Spleen (tissue), 11 donors: ENCODE measurements at regions not wholly inside any gene's neighbourhood (a gene's known extent, or its start where the extent isn't known, plus 50 kb on each side); places are given as distances from the start of the nearest gene placed in this dataset.

Source experiments
- DNase-seq: peaks from one replicate; pipeline ENCODE4 v3.0.0-alpha.2; 2020
- H3K27ac ChIP-seq, 8 donors: fragments of 200-600 bp; sonication (generic) in 7 of 8; 1 replicate in 4 of 8; 2 replicates in 4 of 8; pipeline versions ENCODE4 v1.5.0 to v1.8.0; 2016 to 2021; ENCODE audit warnings: inconsistent platforms in 4 of 8, mild to moderate bottlenecking in 4 of 8, moderate library complexity in 1 of 8
- H3K27me3 ChIP-seq, 7 donors: fragments of 200-600 bp; sonication (generic) in 6 of 7; replicated peaks in 1 of 7; 1 replicate in 4 of 7; 2 replicates in 3 of 7; pipeline versions ENCODE4 v1.5.0 to v1.8.0; 2016 to 2021; ENCODE audit warnings: inconsistent platforms in 3 of 7, mild to moderate bottlenecking in 1 of 7
- H3K36me3 ChIP-seq, 6 donors: fragments of 200-600 bp; sonication (generic) in 5 of 6; 1 replicate in 4 of 6; 2 replicates in 2 of 6; pipeline versions ENCODE4 v1.5.0 to v1.8.0; 2016 to 2021; ENCODE audit warnings: inconsistent platforms in 2 of 6
- H3K4me1 ChIP-seq, 6 donors: fragments of 200-600 bp; sonication (generic) in 5 of 6; 1 replicate in 3 of 6; 2 replicates in 3 of 6; pipeline versions ENCODE4 v1.5.0 to v1.8.0; 2016 to 2021; ENCODE audit warnings: inconsistent platforms in 3 of 6
- H3K4me3 ChIP-seq, 8 donors: fragments of 200-600 bp; sonication (generic) in 7 of 8; 1 replicate in 4 of 8; 2 replicates in 4 of 8; pipeline versions ENCODE4 v1.5.0 to v1.8.0; 2016 to 2021; ENCODE audit warnings: inconsistent platforms in 4 of 8, mild to moderate bottlenecking in 4 of 8, moderate library complexity in 2 of 8
- H3K9me3 ChIP-seq, 8 donors: fragments of 200-600 bp; sonication (generic) in 7 of 8; 1 replicate in 4 of 8; 2 replicates in 4 of 8; pipeline versions ENCODE4 v1.5.0 to v1.8.0; 2016 to 2021; ENCODE audit warnings: inconsistent platforms in 4 of 8
- POLR2A ChIP-seq, 3 donors: fragments of 450-650 bp; IDR thresholded peaks; one replicate each; pipeline ENCODE4 v1.5.1; 2017; ENCODE audit warnings: antibody characterized with exemption in 3 of 3, mild to moderate bottlenecking in 1 of 3
- POLR2AphosphoS5 ChIP-seq, 3 donors: sonication (generic); formaldehyde crosslinking; IDR thresholded peaks; one replicate each; pipeline ENCODE4 v1.5.1; 2017; ENCODE audit warnings: antibody characterized with exemption in 3 of 3
- WGBS, 5 donors: extraction: QIAGEN DNeasy Blood & Tissue Kit in 3 of 5; methylation state at CpG; one replicate each; pipeline versions ENCODE4 v1.1.5 to v1.1.7; 2013 to 2018; 5-methylcytosine and 5-hydroxymethylcytosine counted together
- intact Hi-C: fragments of 100-400 bp; cut with DNase I; formaldehyde crosslinking; loops from one replicate; pipeline ENCODE4 v1.15.0; 2023; ENCODE audit warnings: low total_unique reads
- TF ChIP-seq, protein P1 (sequence below), 11 experiments: fragments of 200-600 bp in 7 of 11; fragments of 450-650 bp in 4 of 11; sonication (generic) in 4 of 11; IDR thresholded peaks in 8 of 11; conservative IDR thresholded peaks in 3 of 11; 1 replicate in 7 of 11; 2 replicates in 4 of 11; pipeline versions ENCODE4 v1.4.0 to v1.8.0; 2016 to 2021; ENCODE audit warnings: antibody characterized with exemption in 11 of 11, inconsistent platforms in 4 of 11, mild to moderate bottlenecking in 1 of 11
- donor health status: healthy with polysubstance abuse.
- donor health status: DM: no; HTN: no; CAD: no; lungs with moderate emphysema.
- donor health status: DM: no; HTN: no; CAD: no.
- donor health status: Bipolar disorder and iron deficiency.
- donor health status: healthy.
- donor health status: DM: no; HTN: no; CAD: no.
- donor health status: DM: yes; HTN: yes; CAD: no.

DNA sequence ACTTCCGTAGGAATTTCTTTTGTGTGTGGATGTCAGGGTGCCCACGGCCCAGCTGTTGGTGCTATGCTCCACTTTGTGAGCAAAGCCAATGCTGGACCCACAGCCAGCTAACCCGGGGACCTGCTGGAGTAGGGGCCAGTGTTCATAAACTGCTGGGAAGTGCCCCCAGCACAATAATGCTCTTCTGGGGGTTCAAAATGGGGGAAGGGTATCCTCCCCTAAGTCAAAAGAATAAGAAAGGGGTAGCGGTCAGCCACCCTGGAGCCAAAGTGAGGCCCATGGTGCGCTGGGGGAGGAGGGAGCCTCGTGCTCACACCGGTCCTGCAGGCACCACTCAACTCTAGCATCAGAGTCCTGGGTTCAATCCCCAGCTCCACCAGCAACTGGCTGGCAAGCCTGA is 115.8 kb upstream of the NPAS2 start:
- Histone ChIP-seq H3K27ac (no peak overlapping the region), H3K4me1 (no peaks in the 10 kb centered on the region), H3K27me3 (no peaks in the 10 kb centered on the region), H3K36me3 (no peaks in the 10 kb centered on the region), H3K4me3 (no peak overlapping the region), H3K9me3 (peaks cover 0 to 10% (median 0%) of the 10 kb centered on the region in 8 donors)
- 86 to 92% (median 90%) methylated on average over 6 to 7 of the region's 7 CpGs for WGBS, 5 donors
- no peak for DNase-seq
- intact Hi-C loops = no loop called here
- TF ChIP-seq POLR2AphosphoS5 (IDR thresholded peaks at IDR 0.05) (no peak), POLR2A (IDR thresholded peaks at IDR 0.05) (no peak)
- TF ChIP-seq, protein P1, sequence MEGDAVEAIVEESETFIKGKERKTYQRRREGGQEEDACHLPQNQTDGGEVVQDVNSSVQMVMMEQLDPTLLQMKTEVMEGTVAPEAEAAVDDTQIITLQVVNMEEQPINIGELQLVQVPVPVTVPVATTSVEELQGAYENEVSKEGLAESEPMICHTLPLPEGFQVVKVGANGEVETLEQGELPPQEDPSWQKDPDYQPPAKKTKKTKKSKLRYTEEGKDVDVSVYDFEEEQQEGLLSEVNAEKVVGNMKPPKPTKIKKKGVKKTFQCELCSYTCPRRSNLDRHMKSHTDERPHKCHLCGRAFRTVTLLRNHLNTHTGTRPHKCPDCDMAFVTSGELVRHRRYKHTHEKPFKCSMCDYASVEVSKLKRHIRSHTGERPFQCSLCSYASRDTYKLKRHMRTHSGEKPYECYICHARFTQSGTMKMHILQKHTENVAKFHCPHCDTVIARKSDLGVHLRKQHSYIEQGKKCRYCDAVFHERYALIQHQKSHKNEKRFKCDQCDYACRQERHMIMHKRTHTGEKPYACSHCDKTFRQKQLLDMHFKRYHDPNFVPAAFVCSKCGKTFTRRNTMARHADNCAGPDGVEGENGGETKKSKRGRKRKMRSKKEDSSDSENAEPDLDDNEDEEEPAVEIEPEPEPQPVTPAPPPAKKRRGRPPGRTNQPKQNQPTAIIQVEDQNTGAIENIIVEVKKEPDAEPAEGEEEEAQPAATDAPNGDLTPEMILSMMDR (IDR thresholded peaks at IDR 0.05 in 8 of 11, conservative IDR thresholded peaks at IDR 0.05 in 3 of 11) = no peak

DNA sequence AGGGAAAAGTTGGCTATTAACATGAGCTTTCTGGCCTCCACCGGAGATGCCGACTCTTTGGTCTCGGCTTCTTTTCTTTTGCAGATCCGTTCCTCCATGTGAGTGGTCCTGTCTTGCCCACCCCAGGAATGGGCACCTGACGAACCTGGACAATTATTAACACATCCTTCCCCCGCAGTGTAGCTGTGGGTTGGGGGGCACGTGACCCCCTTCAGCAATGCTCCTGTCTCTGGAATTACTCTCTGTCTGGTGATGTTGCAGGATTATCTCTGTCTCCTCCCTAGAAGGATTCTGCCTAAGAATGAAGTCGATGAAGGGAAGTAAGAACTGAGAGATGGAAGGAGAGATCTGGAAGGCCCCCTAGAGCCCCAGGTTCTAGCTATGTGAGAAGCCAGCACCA is 115.2 kb upstream of the NPAS2 start:
- intact Hi-C loops = no loop called here
- H3K27me3 ChIP-seq = no peaks in the 10 kb centered on the region
- H3K4me3 ChIP-seq = no peak overlapping the region
- peaks cover 0 to 6% (median 0%) of the 10 kb centered on the region in 8 donors for H3K9me3 ChIP-seq
- TF ChIP-seq, protein P1 (IDR thresholded peaks at IDR 0.05 in 8 of 11, conservative IDR thresholded peaks at IDR 0.05 in 3 of 11) = no peak
- TF ChIP-seq POLR2A (IDR thresholded peaks at IDR 0.05) = no peak
- no peak for TF ChIP-seq POLR2AphosphoS5 (IDR thresholded peaks at IDR 0.05)
- no peak for DNase-seq
- WGBS, 5 donors = 88 to 96% (median 93%) methylated on average over 8 of the region's 8 CpGs
- no peaks in the 10 kb centered on the region for H3K36me3 ChIP-seq
- no peaks in the 10 kb centered on the region for H3K4me1 ChIP-seq
- no peak overlapping the region for H3K27ac ChIP-seq

DNA sequence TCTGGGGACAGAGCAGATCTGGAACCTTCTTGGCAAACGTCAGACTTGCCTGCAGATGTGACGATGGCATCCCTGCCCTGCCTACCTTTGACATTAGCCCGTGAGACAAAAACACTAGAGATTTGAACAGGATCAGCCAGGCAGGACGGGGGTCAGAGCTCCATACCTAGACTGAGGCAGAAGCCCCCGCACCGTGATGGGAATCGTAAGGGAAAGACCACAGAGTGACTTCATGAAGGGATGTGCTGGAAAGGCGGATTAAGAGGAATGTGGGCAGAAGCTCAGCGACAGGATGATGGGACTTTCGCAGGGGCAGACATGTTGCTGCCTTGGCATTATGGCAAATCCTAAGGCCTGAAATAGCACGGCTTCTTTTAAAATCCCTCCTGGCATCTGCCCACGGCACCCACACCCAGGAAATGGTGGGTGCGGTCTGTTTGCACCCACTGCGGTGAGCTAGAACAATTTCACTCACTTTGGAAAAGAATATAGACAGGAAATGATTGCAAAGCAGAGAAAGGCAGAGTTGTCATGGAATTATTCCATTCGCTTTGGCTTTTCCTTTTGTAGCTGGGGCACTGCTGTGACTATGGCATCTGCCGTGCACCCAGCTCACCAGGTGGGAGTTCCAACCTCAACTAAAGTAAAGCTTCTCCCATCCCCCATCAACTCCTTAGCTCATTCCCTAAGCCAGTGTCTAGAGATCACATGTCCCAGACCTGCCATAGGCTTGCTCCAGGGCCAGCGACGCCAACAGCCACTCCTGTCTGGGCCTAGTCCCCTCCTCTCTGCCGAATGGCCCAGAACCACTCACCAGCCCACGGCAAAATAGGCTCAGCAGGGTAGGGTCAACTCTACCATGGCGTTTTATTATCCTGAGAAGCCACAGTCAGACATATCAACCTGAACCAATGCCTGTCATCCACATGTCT is 112.7 kb upstream of the NPAS2 start:
- intact Hi-C loops = no loop called here
- Histone ChIP-seq H3K9me3 (no peaks in the 10 kb centered on the region), H3K36me3 (no peaks in the 10 kb centered on the region), H3K4me3 (no peak overlapping the region), H3K4me1 (no peaks in the 10 kb centered on the region), H3K27ac (no peak overlapping the region), H3K27me3 (no peaks in the 10 kb centered on the region)
- DNase-seq = no peak
- no peak for TF ChIP-seq POLR2AphosphoS5 (IDR thresholded peaks at IDR 0.05)
- TF ChIP-seq, protein P1 (IDR thresholded peaks at IDR 0.05 in 8 of 11, conservative IDR thresholded peaks at IDR 0.05 in 3 of 11) = no peak
- no peak for TF ChIP-seq POLR2A (IDR thresholded peaks at IDR 0.05)
- WGBS, 5 donors = 77 to 89% (median 84%) methylated on average over 21 of the region's 21 CpGs

DNA sequence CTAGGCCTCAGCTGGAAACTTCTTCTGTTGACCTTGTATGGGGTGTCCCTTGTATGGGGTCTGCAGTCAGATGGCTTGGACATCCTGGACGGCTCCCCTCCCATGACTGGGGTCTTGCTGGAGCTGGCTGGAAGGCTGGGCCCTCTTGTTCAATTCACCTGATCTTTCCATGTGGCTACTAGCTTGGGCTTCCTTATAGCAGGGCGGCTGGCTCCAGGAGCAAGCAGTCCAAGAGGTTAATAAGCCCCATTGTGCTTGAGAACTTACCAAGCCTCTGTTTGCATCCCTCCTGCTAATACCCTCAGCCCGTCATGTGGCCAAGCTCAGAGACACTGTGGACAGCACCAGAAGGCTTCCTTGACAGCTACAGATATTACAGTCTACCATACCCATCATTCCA is 111.6 kb upstream of the NPAS2 start:
- intact Hi-C loops = no loop called here
- no peak for TF ChIP-seq POLR2AphosphoS5 (IDR thresholded peaks at IDR 0.05)
- TF ChIP-seq POLR2A (IDR thresholded peaks at IDR 0.05) = no peak
- TF ChIP-seq, protein P1 (IDR thresholded peaks at IDR 0.05 in 8 of 11, conservative IDR thresholded peaks at IDR 0.05 in 3 of 11) = no peak
- Histone ChIP-seq H3K9me3 (no peaks in the 10 kb centered on the region), H3K27me3 (no peaks in the 10 kb centered on the region), H3K36me3 (no peaks in the 10 kb centered on the region), H3K4me3 (no peak overlapping the region), H3K4me1 (no peaks in the 10 kb centered on the region), H3K27ac (no peak overlapping the region)
- DNase-seq = no peak
- 61 to 72% (median 63%) methylated on average over 3 of the region's 3 CpGs for WGBS, 5 donors
